ENCODE measurements at regions not wholly inside any gene's neighbourhood (a gene's known extent, or its start where the extent isn't known, plus 50 kb on each side); places are given as distances from the start of the nearest gene placed in this dataset.
"Not testable (repeated sequence)": the region's sequence is repeated elsewhere in the genome, so short reads cannot be mapped to it uniquely, and the experiment has no call there.

DNA sequence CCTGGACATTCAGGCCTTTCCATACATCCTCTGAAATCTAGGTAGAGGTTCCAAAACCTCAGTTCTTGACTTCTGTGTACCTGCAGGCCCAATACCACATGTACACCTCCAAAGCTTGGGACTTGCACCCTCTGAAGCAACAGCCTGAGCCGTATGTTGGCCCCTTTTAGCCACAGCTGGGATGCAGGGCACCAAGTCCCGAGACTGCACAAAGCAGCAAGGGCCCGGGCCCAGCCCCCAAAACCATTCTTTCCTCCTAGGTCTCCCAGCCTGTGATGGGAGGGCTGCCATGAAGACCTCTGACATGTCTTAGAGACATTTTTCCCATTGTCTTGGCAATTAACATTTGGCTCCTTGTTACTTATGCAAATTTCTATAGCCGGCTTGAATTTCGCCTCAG lies 107.4 kb upstream of the FRMD1 start:
- H3K4me2 ChIP-seq (replicated peaks; ENCODE audit: low read depth, low read length, poor library complexity, severe bottlenecking): no peak overlapping the region
- H3K4me3 ChIP-seq (ENCODE audit: control extremely low read depth in 1 of 5, extremely low read depth in 1 of 5, insufficient read depth in 1 of 5, low read depth in 2 of 5, low read length in 4 of 5): no peak overlapping the region
- no peaks in the 10 kb centered on the region for H3K4me1 ChIP-seq (ENCODE audit: control insufficient read depth in 2 of 2, insufficient read depth in 2 of 2, low read length in 2 of 2)
- Mint-ChIP-seq H3K27me3 (peaks cover 6% of the 10 kb centered on the region), H3K4me3 (no peak overlapping the region), H3K4me1 (no peaks in the 10 kb centered on the region), H3K27ac (no peak overlapping the region), H3K9me3 (ENCODE audit: insufficient read depth) (no peaks in the 10 kb centered on the region)
- no peaks in the 10 kb centered on the region for H3K36me3 ChIP-seq (replicated peaks in 1 of 2; ENCODE audit: control extremely low read depth in 1 of 2, control insufficient read depth in 1 of 2, extremely low read depth in 1 of 2, insufficient read depth in 2 of 2, low read length in 1 of 2)
- H3K27me3 ChIP-seq (replicated peaks in 1 of 4; ENCODE audit: control extremely low read depth in 1 of 4, control insufficient read depth in 3 of 4, insufficient read depth in 4 of 4, low read length in 3 of 4): no peaks in the 10 kb centered on the region
- TF ChIP-seq CTCF (IDR thresholded peaks at IDR 0.05): no peak
- TF ChIP-seq EZH2 (IDR thresholded peaks at IDR 0.05; ENCODE audit: borderline replicate concordance, insufficient read depth, low read depth, low read length, poor library complexity, severe bottlenecking): no peak
- H3K27ac ChIP-seq (ENCODE audit: low read length in 2 of 2): no peak overlapping the region
- H4K20me1 ChIP-seq (ENCODE audit: control insufficient read depth, insufficient read depth, low read length, poor library complexity, severe bottlenecking): no peaks in the 10 kb centered on the region
- ChIA-PET CTCF (no interaction called here), POLR2A (no interaction called here)
- DNase-seq: no peak
- no peaks in the 10 kb centered on the region for H3K9me3 ChIP-seq (ENCODE audit: control extremely low read depth in 1 of 3, control insufficient read depth in 2 of 3, insufficient read depth in 1 of 3, low read length in 2 of 3)
- intact Hi-C loops (cut with micrococcal nuclease): no loop called here
- WGBS (ENCODE audit: insufficient coverage): 73% methylated on average over 5 of the region's 5 CpGs
- H2AFZ ChIP-seq (ENCODE audit: insufficient read depth, low read depth, low read length, poor library complexity, severe bottlenecking): no peak overlapping the region
- H3K79me2 ChIP-seq (ENCODE audit: control insufficient read depth, insufficient read depth, low read length): no peaks in the 10 kb centered on the region
- no peak overlapping the region for H3K9ac ChIP-seq (ENCODE audit: low read length)
- ATAC-seq (ENCODE audit: low read depth): no peak

DNA sequence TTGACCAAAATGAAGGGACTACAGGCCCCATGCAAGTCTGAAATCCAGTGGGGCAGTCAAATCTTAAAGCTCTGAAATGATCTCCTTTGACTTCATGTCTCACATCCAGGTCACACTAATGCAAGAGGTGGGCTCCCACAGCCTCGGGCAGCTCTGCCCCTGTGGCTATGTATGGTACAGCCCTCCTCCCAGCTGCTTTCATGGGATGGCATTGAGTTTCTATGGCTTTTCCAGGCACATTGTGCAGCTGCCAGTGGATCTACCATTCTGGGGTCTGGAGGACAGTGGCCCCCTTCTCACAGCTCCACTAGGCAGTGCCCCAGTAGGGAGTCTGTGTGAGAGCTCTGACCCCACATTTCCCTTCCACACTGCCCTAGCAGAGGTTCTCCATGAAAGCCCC lies 107.0 kb upstream of the FRMD1 start:
- ATAC-seq (ENCODE audit: low read depth); H3K9me3 Mint-ChIP-seq (ENCODE audit: insufficient read depth); H3K27ac ChIP-seq (ENCODE audit: low read length in 2 of 2); H3K4me1 ChIP-seq (ENCODE audit: control insufficient read depth in 2 of 2, insufficient read depth in 2 of 2, low read length in 2 of 2); H3K36me3 ChIP-seq (replicated peaks in 1 of 2; ENCODE audit: control extremely low read depth in 1 of 2, control insufficient read depth in 1 of 2, extremely low read depth in 1 of 2, insufficient read depth in 2 of 2, low read length in 1 of 2); H3K4me1 Mint-ChIP-seq; H3K27ac Mint-ChIP-seq; CTCF ChIA-PET; H3K9ac ChIP-seq (ENCODE audit: low read length); H3K79me2 ChIP-seq (ENCODE audit: control insufficient read depth, insufficient read depth, low read length); H3K27me3 ChIP-seq (replicated peaks in 1 of 4; ENCODE audit: control extremely low read depth in 1 of 4, control insufficient read depth in 3 of 4, insufficient read depth in 4 of 4, low read length in 3 of 4); H2AFZ ChIP-seq (ENCODE audit: insufficient read depth, low read depth, low read length, poor library complexity, severe bottlenecking); intact Hi-C loops (cut with micrococcal nuclease); H4K20me1 ChIP-seq (ENCODE audit: control insufficient read depth, insufficient read depth, low read length, poor library complexity, severe bottlenecking); H3K9me3 ChIP-seq (ENCODE audit: control extremely low read depth in 1 of 3, control insufficient read depth in 2 of 3, insufficient read depth in 1 of 3, low read length in 2 of 3); H3K4me2 ChIP-seq (replicated peaks; ENCODE audit: low read depth, low read length, poor library complexity, severe bottlenecking); H3K27me3 Mint-ChIP-seq; H3K4me3 Mint-ChIP-seq; DNase-seq; H3K4me3 ChIP-seq (ENCODE audit: control extremely low read depth in 1 of 5, extremely low read depth in 1 of 5, insufficient read depth in 1 of 5, low read depth in 2 of 5, low read length in 4 of 5): not testable (repeated sequence)
- WGBS (ENCODE audit: insufficient coverage): 67% methylated on average over 1 of the region's 1 CpG
- POLR2A ChIA-PET: interaction anchor here (0.6 kb wide), 1 partner anchor 835 kb away, joined by 4 read pairs; no protein-coding TSS in a partner anchor
